Neuron (in vitro differentiated cells): ENCODE measurements at regions not wholly inside any gene's neighbourhood (a gene's known extent, or its start where the extent isn't known, plus 50 kb on each side); places are given as distances from the start of the nearest gene placed in this dataset.
"Not testable (repeated sequence)": the region's sequence is repeated elsewhere in the genome, so short reads cannot be mapped to it uniquely, and the experiment has no call there.

Experiments used
- H2AFZ ChIP-seq: one replicate; pipeline ENCODE4 v1.6.1; 2013; ENCODE audit warnings: low read depth, mild to moderate bottlenecking, inconsistent platforms, low read length, moderate library complexity
- H3K27me3 ChIP-seq: one replicate; pipeline ENCODE4 v1.6.1; 2013; ENCODE audit warnings: low read length; ENCODE audit not compliant: insufficient read depth
- H3K36me3 ChIP-seq: one replicate; pipeline ENCODE4 v1.6.1; 2013; ENCODE audit warnings: low read length; ENCODE audit not compliant: insufficient read depth
- H3K4me1 ChIP-seq: one replicate; pipeline ENCODE4 v1.6.1; 2013; ENCODE audit warnings: low read length; ENCODE audit not compliant: insufficient read depth
- H3K4me3 ChIP-seq: 2 replicates; pipeline ENCODE4 v1.5.1; 2013; ENCODE audit warnings: mild to moderate bottlenecking, low read length, moderate library complexity
- H3K9me3 ChIP-seq: one replicate; pipeline ENCODE4 v1.6.1; 2013; ENCODE audit warnings: low read length

DNA sequence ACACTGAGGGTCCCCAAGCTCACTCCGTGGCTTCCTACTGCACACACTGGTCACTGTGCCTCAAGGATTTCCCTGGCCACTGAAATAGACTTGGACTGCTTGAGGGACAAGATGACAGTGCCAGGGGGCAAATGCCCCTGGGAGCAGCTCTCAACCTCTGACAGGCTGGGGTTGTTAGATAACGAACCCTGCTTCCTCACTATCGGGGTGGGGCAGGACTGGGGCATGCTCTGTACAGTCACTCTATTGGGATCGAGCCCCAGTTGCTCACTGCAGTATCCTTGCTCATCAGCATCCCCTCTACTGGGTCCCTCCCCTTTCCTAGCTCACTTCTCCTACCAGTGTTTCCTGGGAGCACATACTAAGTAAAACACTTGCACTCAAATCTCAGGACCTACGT is 610.8 kb downstream of the NTRK3 start:
- no peaks in the 10 kb centered on the region for H3K27me3 ChIP-seq
- no peak overlapping the region for H3K4me3 ChIP-seq
- H3K4me1 ChIP-seq = no peaks in the 10 kb centered on the region
- H3K9me3 ChIP-seq = no peaks in the 10 kb centered on the region
- H2AFZ ChIP-seq = no peak overlapping the region
- no peaks in the 10 kb centered on the region for H3K36me3 ChIP-seq

DNA sequence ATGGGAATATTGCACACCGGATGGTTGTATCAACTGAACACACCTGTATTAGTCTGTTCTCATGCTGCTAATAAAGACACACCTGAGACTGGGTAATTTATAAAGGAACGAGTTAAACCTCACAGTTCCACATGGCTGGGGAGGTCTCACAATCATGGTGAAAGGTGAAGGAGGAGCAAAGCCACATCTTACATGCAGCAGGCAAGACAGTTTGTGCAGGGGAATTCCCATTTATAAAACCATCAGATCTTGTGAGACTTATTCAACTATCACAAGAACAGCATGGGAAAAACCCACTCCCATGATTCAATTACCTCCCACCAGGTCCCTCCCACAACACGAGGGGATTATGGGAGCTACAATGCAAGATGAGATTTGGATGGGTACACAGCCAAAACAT is 613.5 kb downstream of the NTRK3 start:
- not testable (repeated sequence) for H3K4me3 ChIP-seq, H3K36me3 ChIP-seq, H2AFZ ChIP-seq, H3K27me3 ChIP-seq, H3K4me1 ChIP-seq, H3K9me3 ChIP-seq

DNA sequence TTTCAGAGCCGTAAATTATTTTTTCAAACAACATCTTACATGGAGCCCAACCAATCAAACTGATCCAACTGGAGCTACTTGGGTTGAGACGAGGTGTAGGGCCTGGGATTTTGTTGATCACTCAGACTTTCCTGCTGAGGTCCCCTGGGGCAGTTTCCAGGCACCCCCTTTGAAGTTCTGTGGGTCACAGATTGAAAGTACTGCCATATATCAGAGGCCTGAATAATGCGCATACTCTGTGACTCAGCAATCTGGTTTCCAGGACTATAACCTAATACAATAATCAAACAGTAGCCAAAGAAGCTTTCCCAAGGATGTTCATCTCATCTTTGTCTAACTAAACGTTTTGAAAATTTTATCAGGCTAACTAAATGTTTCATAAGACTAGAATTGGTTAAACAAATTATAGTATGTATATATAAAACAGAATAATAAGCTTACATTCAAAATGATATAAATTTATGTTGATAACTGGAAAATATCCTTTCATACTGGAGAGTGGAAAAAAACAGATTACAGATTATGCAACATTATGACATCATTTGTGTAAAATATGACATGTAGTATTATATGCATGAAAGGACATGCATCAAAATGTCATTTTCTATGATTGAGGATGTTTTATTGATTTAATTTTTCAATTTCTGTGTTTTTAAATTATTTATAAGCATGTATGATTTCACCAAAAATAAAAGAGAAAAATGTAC is 617.1 kb downstream of the NTRK3 start:
- no peaks in the 10 kb centered on the region for H3K9me3 ChIP-seq
- H3K4me3 ChIP-seq = no peak overlapping the region
- no peaks in the 10 kb centered on the region for H3K27me3 ChIP-seq
- H3K4me1 ChIP-seq = no peaks in the 10 kb centered on the region
- no peak overlapping the region for H2AFZ ChIP-seq
- no peaks in the 10 kb centered on the region for H3K36me3 ChIP-seq

DNA sequence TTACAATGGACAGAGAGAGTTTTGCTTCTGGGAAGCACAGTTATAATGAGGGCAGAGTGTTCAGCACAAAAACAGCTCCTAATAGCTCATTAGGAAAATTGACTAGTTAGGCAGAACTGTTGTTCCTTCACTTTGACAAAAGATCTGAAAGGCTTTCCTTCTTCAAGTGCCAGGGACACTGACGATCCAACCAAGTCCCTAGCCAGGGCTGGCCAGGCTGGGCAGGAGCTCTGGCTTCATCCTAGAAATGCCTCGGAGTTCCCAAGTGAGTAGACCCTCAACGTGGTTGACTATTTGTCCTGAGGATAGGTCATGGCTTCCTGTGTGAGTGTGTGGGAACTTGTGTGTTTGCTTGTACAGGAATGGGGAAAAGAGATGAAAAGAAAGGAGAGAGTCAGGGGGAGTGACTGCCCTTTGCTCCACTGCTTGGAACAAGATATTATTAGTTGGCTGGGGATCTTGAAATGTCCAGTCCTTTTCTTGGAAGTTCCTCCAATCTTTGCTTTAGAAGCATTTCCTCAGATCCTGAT is 617.9 kb downstream of the NTRK3 start:
- no peak overlapping the region for H2AFZ ChIP-seq
- no peaks in the 10 kb centered on the region for H3K36me3 ChIP-seq
- no peaks in the 10 kb centered on the region for H3K4me1 ChIP-seq
- no peaks in the 10 kb centered on the region for H3K27me3 ChIP-seq
- H3K4me3 ChIP-seq = no peak overlapping the region
- no peaks in the 10 kb centered on the region for H3K9me3 ChIP-seq

DNA sequence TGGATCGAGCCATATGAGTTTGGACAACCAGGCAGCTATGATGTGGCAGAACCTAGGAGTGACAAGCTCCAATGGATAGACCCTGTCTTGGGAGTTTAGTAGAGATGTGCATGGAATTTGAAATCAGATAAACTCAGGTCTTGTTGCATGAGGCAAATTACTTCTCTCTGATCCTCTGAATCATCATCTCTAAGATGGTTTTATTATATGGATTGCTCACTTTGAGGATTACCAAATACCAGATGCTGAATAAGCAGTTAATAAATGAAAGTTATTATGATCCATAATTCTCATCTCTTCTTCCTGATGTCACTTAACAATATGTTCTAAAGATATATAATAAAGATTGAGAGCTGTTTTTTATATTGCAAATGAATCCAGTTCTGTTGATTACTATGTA is 622.2 kb downstream of the NTRK3 start:
- Histone ChIP-seq H3K36me3 (no peaks in the 10 kb centered on the region), H3K4me3 (no peak overlapping the region), H3K9me3 (no peaks in the 10 kb centered on the region), H3K27me3 (no peaks in the 10 kb centered on the region), H3K4me1 (no peaks in the 10 kb centered on the region), H2AFZ (no peak overlapping the region)

DNA sequence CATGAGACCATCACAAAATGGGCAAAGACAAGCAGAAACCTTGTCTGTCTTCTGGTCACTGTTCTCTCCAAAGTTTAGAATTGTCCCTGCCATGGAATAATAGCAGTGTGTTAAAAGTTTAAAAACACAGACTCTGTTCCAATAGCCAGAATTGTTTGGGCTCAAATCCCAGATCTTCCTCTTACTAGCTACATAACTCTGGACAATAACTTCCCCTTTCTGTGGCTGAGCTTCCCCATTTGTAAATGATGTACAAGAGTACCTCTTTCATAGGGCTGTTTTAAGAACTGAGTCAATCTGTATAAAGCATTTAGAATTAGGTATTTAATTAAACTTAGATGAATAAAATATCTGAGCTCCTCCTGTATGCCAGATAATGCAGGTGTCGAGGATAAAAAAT is 623.0 kb downstream of the NTRK3 start:
- Histone ChIP-seq H3K36me3 (no peaks in the 10 kb centered on the region), H3K27me3 (no peaks in the 10 kb centered on the region), H3K4me1 (no peaks in the 10 kb centered on the region), H3K4me3 (no peak overlapping the region), H3K9me3 (no peaks in the 10 kb centered on the region), H2AFZ (no peak overlapping the region)

DNA sequence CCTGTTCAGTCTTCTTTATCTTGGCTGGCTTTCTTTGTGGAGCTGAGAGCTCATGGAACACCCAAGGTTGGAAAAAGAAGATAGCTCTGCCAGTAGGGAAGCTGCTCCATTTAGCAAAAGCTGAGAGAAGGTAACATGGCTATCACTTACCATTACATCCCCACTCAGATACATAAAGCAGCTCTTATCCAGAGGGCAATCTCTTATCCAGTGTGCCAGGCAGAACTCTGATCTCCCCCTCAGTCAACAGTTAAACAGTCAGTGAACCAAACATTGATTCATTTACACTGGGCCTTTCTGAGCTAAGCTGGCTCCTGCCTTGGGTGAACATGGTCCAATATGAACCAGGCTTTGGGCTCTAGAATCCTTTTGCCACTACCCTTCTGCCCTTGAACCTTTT is 624.2 kb downstream of the NTRK3 start:
- H2AFZ ChIP-seq = no peak overlapping the region
- H3K27me3 ChIP-seq = no peaks in the 10 kb centered on the region
- H3K4me3 ChIP-seq = no peak overlapping the region
- no peaks in the 10 kb centered on the region for H3K4me1 ChIP-seq
- H3K36me3 ChIP-seq = no peaks in the 10 kb centered on the region
- H3K9me3 ChIP-seq = no peaks in the 10 kb centered on the region

DNA sequence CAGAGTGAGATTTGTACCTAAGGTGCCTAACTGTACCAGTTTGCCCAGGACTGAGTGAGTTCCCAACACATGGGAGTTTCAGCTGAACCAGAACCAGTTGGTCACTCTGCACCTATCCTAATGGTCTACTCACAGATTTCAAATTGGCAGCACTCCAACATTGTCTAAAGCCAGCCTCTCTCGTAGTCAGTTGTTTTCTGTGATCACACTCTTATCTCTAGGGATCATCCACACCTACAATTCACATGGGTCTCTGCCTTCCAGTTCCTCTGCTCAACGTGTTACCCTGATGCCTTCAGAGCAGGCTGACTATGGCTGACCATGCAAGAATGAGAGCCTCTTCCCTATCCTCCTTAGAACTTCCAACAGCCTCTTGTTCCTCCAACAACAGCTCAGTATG is 624.8 kb downstream of the NTRK3 start:
- no peaks in the 10 kb centered on the region for H3K36me3 ChIP-seq
- no peaks in the 10 kb centered on the region for H3K4me1 ChIP-seq
- no peaks in the 10 kb centered on the region for H3K27me3 ChIP-seq

DNA sequence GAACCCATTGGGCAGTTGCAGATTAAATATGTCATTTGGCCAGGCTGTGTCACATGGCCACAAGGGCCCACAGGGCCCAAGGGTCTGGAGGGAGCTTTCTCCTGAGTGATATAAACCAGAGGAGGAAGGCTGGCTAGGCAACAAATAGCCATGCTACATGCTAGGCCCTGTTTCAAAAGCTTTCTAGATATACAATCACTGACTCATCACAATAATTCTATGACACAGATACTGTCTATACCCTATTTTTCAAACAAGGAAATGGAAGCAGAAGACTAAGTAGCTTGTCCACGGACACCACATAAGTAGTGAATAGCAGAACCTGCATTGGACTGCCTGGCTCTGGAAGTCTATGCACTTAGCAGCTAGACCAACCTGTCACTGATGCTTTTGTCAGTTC is 625.4 kb downstream of the NTRK3 start:
- no peak overlapping the region for H2AFZ ChIP-seq
- H3K4me1 ChIP-seq = no peaks in the 10 kb centered on the region
- H3K27me3 ChIP-seq = no peaks in the 10 kb centered on the region
- H3K4me3 ChIP-seq = no peak overlapping the region
- no peaks in the 10 kb centered on the region for H3K36me3 ChIP-seq
- no peaks in the 10 kb centered on the region for H3K9me3 ChIP-seq

More for the DNA sequence above, 624.8 kb downstream of the NTRK3 start:
- no peaks in the 10 kb centered on the region for H3K9me3 ChIP-seq
- H3K4me3 ChIP-seq = no peak overlapping the region
- H2AFZ ChIP-seq = no peak overlapping the region

DNA sequence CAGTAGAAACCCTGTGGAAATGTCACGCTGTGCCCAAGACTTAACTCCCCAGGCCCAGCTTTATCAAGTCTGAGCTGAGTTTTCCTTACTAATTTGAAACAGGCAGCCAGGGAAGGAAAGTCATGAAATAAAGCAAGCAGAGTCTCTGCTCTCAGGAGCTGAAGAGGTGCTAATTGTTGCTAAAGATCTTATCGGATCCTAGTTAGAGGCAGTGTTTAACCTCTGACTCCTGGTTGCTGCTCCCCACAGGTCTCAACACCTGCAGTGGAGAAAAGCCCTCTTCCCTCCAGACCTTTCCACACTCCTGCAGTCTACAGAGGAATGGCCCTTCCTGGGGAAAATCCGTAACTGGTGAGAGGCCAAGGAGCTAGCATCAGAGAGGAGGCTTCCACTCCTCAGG is 628.2 kb downstream of the NTRK3 start:
- Histone ChIP-seq H3K4me3 (no peak overlapping the region), H3K27me3 (no peaks in the 10 kb centered on the region), H3K4me1 (no peaks in the 10 kb centered on the region)

DNA sequence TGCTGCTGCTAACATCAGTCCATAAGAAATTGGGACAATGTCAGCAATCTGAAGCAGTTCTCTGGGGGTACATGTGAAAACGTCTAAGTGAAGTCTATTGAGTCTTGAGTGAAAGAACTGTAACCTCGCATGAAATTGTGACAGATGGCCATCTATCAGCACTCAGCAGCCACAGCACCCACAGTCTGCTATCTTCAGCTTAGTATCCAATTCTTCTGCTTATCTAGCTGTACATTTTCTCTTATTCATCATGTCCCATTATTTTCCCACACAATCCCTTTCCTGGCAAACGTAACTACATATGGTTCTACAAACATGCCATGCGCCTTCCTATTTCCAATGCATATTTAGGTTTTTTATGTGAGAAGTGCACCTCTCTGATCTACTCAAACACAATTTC is 629.7 kb downstream of the NTRK3 start:
- H2AFZ ChIP-seq = no peak overlapping the region
- no peaks in the 10 kb centered on the region for H3K27me3 ChIP-seq
- H3K4me3 ChIP-seq = no peak overlapping the region
- H3K4me1 ChIP-seq = no peaks in the 10 kb centered on the region
- H3K9me3 ChIP-seq = no peaks in the 10 kb centered on the region
- H3K36me3 ChIP-seq = no peaks in the 10 kb centered on the region

More for the DNA sequence above, 628.2 kb downstream of the NTRK3 start:
- H3K9me3 ChIP-seq = no peaks in the 10 kb centered on the region
- H2AFZ ChIP-seq = no peak overlapping the region
- H3K36me3 ChIP-seq = no peaks in the 10 kb centered on the region

DNA sequence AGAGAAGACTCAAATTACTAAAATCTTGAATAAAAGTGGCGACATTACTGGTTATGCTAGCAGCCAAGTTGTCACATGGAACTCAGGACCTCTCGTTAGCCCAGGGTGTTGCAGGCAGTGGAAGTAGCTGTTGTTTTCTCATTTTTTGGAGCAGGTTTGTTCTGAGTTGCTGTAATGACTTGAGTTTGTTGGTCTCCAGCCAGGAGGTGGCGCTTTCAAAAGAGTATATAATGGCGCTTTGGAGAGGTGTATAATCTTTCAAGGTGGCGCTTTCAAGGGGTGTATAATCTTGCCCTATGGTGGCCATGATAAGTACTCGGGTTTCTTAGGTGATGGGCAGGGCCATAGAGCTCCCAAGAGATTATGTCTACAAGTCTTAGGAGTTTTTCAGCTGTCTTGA is 632.7 kb downstream of the NTRK3 start:
- Histone ChIP-seq H3K36me3 (no peaks in the 10 kb centered on the region), H3K27me3 (no peaks in the 10 kb centered on the region), H3K4me1 (no peaks in the 10 kb centered on the region), H3K9me3 (no peaks in the 10 kb centered on the region), H3K4me3 (no peak overlapping the region), H2AFZ (no peak overlapping the region)

DNA sequence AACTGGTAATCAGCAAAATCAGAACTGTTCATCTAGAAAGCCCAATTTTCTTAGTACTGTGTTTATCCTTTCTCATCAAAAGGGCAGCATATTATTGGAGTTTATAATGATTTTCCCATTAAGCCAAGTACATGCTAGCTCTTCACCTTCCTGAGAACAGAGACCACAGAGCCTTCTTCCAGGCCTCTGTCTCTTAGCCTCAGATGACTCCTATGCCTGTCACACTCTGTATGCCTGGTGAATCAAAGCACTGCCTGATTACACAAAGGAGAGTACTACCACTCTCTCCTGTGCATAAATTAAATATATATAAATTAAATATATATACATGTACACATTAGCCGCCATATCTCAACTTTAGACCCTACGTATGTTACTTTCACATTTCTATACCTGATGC is 636.1 kb downstream of the NTRK3 start:
- H2AFZ ChIP-seq = no peak overlapping the region
- no peak overlapping the region for H3K4me3 ChIP-seq
- H3K4me1 ChIP-seq = no peaks in the 10 kb centered on the region
- no peaks in the 10 kb centered on the region for H3K27me3 ChIP-seq
- no peaks in the 10 kb centered on the region for H3K9me3 ChIP-seq
- no peaks in the 10 kb centered on the region for H3K36me3 ChIP-seq
